Sigmoid colon (tissue), 4 donors: ENCODE measurements at regions not wholly inside any gene's neighbourhood (a gene's known extent, or its start where the extent isn't known, plus 50 kb on each side); places are given as distances from the start of the nearest gene placed in this dataset.

Experiments
- CTCF ChIP-seq, 4 experiments: fragments of 450-650 bp in 3 of 4; fragments of 200-600 bp in 1 of 4; IDR thresholded peaks; one replicate each; pipeline ENCODE4 v1.5.1; 2016 to 2019; ENCODE audit warnings: antibody characterized with exemption in 4 of 4, mild to moderate bottlenecking in 3 of 4, moderate library complexity in 2 of 4
- EP300 ChIP-seq, 4 donors: sonication (generic); formaldehyde crosslinking; IDR thresholded peaks; one replicate each; pipeline ENCODE4 v1.6.1; 2017; ENCODE audit warnings: antibody characterized with exemption in 4 of 4
- POLR2A ChIP-seq, 2 donors: fragments of 450-650 bp; IDR thresholded peaks; one replicate each; pipeline ENCODE4 v1.6.1; 2016; ENCODE audit warnings: antibody characterized with exemption in 2 of 2, mild to moderate bottlenecking in 2 of 2, moderate library complexity in 2 of 2
- POLR2AphosphoS5 ChIP-seq, 4 donors: sonication (generic); formaldehyde crosslinking; IDR thresholded peaks; one replicate each; pipeline ENCODE4 v1.6.1; 2017; ENCODE audit warnings: antibody characterized with exemption in 4 of 4

- TF ChIP-seq CTCF (IDR thresholded peaks at IDR 0.05) (no peak), POLR2A (IDR thresholded peaks at IDR 0.05) (no peak), POLR2AphosphoS5 (IDR thresholded peaks at IDR 0.05) (no peak), EP300 (IDR thresholded peaks at IDR 0.05) (no peak)
These were observed 230.6 kb downstream of the FNDC1 start for GRCh38 chr6:159399751-159400221.
